Suppressor macrophage treated with lipopolysaccharide for 4 hours (primary cell): ENCODE measurements at regions not wholly inside any gene's neighbourhood (a gene's known extent, or its start where the extent isn't known, plus 50 kb on each side); places are given as distances from the start of the nearest gene placed in this dataset.
"Not testable (repeated sequence)": the region's sequence is repeated elsewhere in the genome, so short reads cannot be mapped to it uniquely, and the experiment has no call there.

Source experiments
- DNase-seq: peaks from one replicate; pipeline ENCODE4 v3.0.0-alpha.2; 2020

- DNase-seq, result not testable (repeated sequence)
Observed at GRCh38 chr12:127983213-127983791, 283.7 kb upstream of the TMEM132C start.

GRCh38 chr12:127984386-127985055 lies 282.4 kb upstream of the TMEM132C start:
- DNase-seq, result no peak

- DNase-seq, result no peak
Observed at GRCh38 chr12:127987199-127987901, 279.6 kb upstream of the TMEM132C start.

GRCh38 chr12:127991485-127991884 lies 275.5 kb upstream of the TMEM132C start:
- DNase-seq, result no peak

- DNase-seq, result no peak
Observed at GRCh38 chr12:127998988-127999387, 268.0 kb upstream of the TMEM132C start.

- DNase-seq, result no peak
Observed at GRCh38 chr12:128004383-128004938, 262.5 kb upstream of the TMEM132C start.

- DNase-seq, result no peak
Observed at GRCh38 chr12:128007250-128007649, 259.7 kb upstream of the TMEM132C start.

GRCh38 chr12:128008341-128008740 lies 258.6 kb upstream of the TMEM132C start:
- DNase-seq, result no peak

GRCh38 chr12:128009108-128009507 lies 257.9 kb upstream of the TMEM132C start:
- no peak for DNase-seq

GRCh38 chr12:128012110-128012509 lies 254.9 kb upstream of the TMEM132C start:
- DNase-seq, result no peak

GRCh38 chr12:128015276-128015675 lies 251.7 kb upstream of the TMEM132C start:
- DNase-seq, result no peak

- no peak for DNase-seq
Observed at GRCh38 chr12:128018067-128018466, 248.9 kb upstream of the TMEM132C start.

GRCh38 chr12:128019996-128020544 lies 246.9 kb upstream of the TMEM132C start:
- DNase-seq, result no peak

- DNase-seq, result no peak
Observed at GRCh38 chr12:128021561-128021960, 245.4 kb upstream of the TMEM132C start.

- DNase-seq, result no peak
Observed at GRCh38 chr12:128025589-128026245, 241.3 kb upstream of the TMEM132C start.

- no peak for DNase-seq
Observed at GRCh38 chr12:128026696-128027574, 240.0 kb upstream of the TMEM132C start.

GRCh38 chr12:128033473-128033872 lies 233.5 kb upstream of the TMEM132C start:
- no peak for DNase-seq

- DNase-seq, result no peak
Observed at GRCh38 chr12:128040971-128041370, 226.0 kb upstream of the TMEM132C start.

GRCh38 chr12:128042283-128042682 lies 224.7 kb upstream of the TMEM132C start:
- not testable (repeated sequence) for DNase-seq

- DNase-seq, result no peak
Observed at GRCh38 chr12:128042825-128043224, 224.1 kb upstream of the TMEM132C start.

- no peak for DNase-seq
Observed at GRCh38 chr12:128043317-128043716, 223.7 kb upstream of the TMEM132C start.
